ENCODE measurements at regions not wholly inside any gene's neighbourhood (a gene's known extent, or its start where the extent isn't known, plus 50 kb on each side); places are given as distances from the start of the nearest gene placed in this dataset.

DNA sequence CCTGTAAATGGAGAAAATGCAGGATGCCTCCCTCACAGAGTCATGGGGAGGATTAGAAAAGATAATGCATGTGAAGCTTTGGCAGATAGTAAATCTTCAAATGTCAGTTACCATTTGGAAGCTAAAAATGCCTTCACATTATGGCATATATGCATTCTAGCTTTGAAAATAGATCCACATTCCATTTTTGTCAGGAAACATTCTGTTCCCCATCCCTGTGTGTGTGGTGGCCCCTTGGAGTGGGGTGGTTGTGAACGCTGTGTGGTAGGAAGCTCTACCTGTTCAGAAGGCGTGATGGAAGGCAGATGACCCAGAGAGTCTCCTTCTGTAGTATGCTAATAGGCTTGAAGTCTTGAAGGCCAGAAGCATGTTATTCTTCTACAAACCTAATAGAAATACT, 242.0 kb downstream of the HAPSTR1 start:
- TF ChIP-seq, protein P1, sequence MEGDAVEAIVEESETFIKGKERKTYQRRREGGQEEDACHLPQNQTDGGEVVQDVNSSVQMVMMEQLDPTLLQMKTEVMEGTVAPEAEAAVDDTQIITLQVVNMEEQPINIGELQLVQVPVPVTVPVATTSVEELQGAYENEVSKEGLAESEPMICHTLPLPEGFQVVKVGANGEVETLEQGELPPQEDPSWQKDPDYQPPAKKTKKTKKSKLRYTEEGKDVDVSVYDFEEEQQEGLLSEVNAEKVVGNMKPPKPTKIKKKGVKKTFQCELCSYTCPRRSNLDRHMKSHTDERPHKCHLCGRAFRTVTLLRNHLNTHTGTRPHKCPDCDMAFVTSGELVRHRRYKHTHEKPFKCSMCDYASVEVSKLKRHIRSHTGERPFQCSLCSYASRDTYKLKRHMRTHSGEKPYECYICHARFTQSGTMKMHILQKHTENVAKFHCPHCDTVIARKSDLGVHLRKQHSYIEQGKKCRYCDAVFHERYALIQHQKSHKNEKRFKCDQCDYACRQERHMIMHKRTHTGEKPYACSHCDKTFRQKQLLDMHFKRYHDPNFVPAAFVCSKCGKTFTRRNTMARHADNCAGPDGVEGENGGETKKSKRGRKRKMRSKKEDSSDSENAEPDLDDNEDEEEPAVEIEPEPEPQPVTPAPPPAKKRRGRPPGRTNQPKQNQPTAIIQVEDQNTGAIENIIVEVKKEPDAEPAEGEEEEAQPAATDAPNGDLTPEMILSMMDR (conservative IDR thresholded peaks at IDR 0.05; ENCODE audit: low read depth, low read length) = no peak
- TF ChIP-seq EZH2 (IDR thresholded peaks at IDR 0.05; ENCODE audit: borderline replicate concordance, low read depth, low read length, poor library complexity, severe bottlenecking) = no peak
